OCI-LY7 (cell line): ENCODE measurements at regions not wholly inside any gene's neighbourhood (a gene's known extent, or its start where the extent isn't known, plus 50 kb on each side); places are given as distances from the start of the nearest gene placed in this dataset.

ENCODE experiments used
- EZH2phosphoT487 ChIP-seq: fragments of 200-600 bp; sonication (generic); IDR thresholded peaks from 2 replicates; pipeline ENCODE4 v1.6.1; 2018; ENCODE audit warnings: low read depth, borderline replicate concordance, mild to moderate bottlenecking, mixed run types, antibody characterized with exemption, low read length, moderate library complexity, mixed read lengths
- TF ChIP-seq, protein P1 (sequence below): fragments of 200-600 bp; sonication (generic); conservative IDR thresholded peaks from 2 replicates; pipeline ENCODE4 v1.5.1; 2014; ENCODE audit warnings: mild to moderate bottlenecking, antibody characterized with exemption, low read length, moderate library complexity, mixed read lengths

DNA sequence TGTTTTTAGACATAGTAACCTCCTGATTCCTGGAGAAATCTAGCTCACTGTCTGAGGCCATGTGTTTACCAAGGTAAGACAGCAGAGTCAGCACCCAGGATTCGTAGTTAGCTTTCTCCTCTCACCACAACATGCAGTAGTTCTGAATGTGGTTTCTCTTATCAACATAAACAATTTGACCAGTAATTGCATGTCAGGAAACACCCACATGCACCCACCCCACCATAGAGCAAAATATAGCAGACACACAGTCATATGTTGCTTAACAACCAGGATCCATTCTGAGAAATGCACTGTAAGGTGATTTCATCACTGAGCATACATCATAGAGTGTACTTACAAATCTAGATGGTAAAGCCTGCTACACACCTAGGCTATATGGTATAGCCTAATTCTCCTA, 1004.0 kb downstream of the ANKRD7 start:
- TF ChIP-seq, protein P1, sequence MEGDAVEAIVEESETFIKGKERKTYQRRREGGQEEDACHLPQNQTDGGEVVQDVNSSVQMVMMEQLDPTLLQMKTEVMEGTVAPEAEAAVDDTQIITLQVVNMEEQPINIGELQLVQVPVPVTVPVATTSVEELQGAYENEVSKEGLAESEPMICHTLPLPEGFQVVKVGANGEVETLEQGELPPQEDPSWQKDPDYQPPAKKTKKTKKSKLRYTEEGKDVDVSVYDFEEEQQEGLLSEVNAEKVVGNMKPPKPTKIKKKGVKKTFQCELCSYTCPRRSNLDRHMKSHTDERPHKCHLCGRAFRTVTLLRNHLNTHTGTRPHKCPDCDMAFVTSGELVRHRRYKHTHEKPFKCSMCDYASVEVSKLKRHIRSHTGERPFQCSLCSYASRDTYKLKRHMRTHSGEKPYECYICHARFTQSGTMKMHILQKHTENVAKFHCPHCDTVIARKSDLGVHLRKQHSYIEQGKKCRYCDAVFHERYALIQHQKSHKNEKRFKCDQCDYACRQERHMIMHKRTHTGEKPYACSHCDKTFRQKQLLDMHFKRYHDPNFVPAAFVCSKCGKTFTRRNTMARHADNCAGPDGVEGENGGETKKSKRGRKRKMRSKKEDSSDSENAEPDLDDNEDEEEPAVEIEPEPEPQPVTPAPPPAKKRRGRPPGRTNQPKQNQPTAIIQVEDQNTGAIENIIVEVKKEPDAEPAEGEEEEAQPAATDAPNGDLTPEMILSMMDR = no peak
- TF ChIP-seq EZH2phosphoT487 = no peak
